HEK293 (cell line): ENCODE measurements at regions not wholly inside any gene's neighbourhood (a gene's known extent, or its start where the extent isn't known, plus 50 kb on each side); places are given as distances from the start of the nearest gene placed in this dataset.

Experiments used
- CTCF ChIA-PET: fragments of 350-600 bp; formaldehyde crosslinking; extraction: SDS; loops from one replicate; lab custom pipeline; 2021; ENCODE audit warnings: antibody characterized with exemption; lab: Yijun Ruan, JAX
- POLR2A ChIA-PET: fragments of 300-600 bp; formaldehyde crosslinking; extraction: SDS; loops from one replicate; lab custom pipeline; 2020; ENCODE audit warnings: antibody characterized with exemption, inconsistent platforms; lab: Yijun Ruan, JAX
- H3K27ac ChIP-seq: fragments of 200-500 bp; sonication (Bioruptor generic); 2 replicates; pipeline ENCODE4 v1.5.1; 2014; ENCODE audit warnings: low read depth, low read length, control low read depth, inconsistent platforms; ENCODE audit errors: extremely low read depth
- H3K36me3 ChIP-seq, 2 experiments: fragments of 200-500 bp in 1 of 2; sonication (Bioruptor generic) in 1 of 2; 1 replicate in 1 of 2; 2 replicates in 1 of 2; pipeline ENCODE4 v1.5.1; 2014 to 2017; ENCODE audit warnings: inconsistent platforms in 2 of 2, low read length in 2 of 2; ENCODE audit not compliant: control insufficient read depth in 2 of 2, insufficient read depth in 1 of 2
- H3K4me1 ChIP-seq: fragments of 200-500 bp; sonication (Bioruptor generic); 2 replicates; pipeline ENCODE4 v1.5.1; 2014; ENCODE audit warnings: mild to moderate bottlenecking, low read length, inconsistent platforms; ENCODE audit not compliant: control insufficient read depth, insufficient read depth
- H3K4me3 ChIP-seq: 2 replicates; pipeline ENCODE4 v1.5.1; 2011; ENCODE audit warnings: low read depth, mild to moderate bottlenecking, control low read depth, low read length, moderate library complexity
- H3K9me3 ChIP-seq: fragments of 200-500 bp; sonication (Bioruptor generic); 2 replicates; pipeline ENCODE4 v1.5.1; 2014; ENCODE audit warnings: low read depth, low read length, inconsistent platforms; ENCODE audit not compliant: control insufficient read depth, insufficient read depth
- ELK4 ChIP-seq: IDR thresholded peaks from 2 replicates; pipeline ENCODE4 v1.6.1; 2011; ENCODE audit warnings: mild to moderate bottlenecking, low read depth, low read length, borderline replicate concordance
- MYNN ChIP-seq: fragments of 450-650 bp; formaldehyde crosslinking; IDR thresholded peaks from 2 replicates; pipeline ENCODE4 v1.5.1; 2016; ENCODE audit warnings: missing biosample characterization, missing genetic modification characterization, borderline replicate concordance
- RBAK ChIP-seq: fragments of 450-650 bp; formaldehyde crosslinking; IDR thresholded peaks from 2 replicates; pipeline ENCODE4 v1.5.1; 2016; ENCODE audit warnings: missing biosample characterization, missing genetic modification characterization
- REST ChIP-seq: fragments of 450-650 bp; formaldehyde crosslinking; IDR thresholded peaks from 2 replicates; pipeline ENCODE4 v1.5.1; 2016; ENCODE audit warnings: missing biosample characterization, missing genetic modification characterization
- SCRT2 ChIP-seq: fragments of 450-650 bp; formaldehyde crosslinking; IDR thresholded peaks from 2 replicates; pipeline ENCODE4 v1.5.1; 2016; ENCODE audit warnings: missing biosample characterization, missing genetic modification characterization
- ZNF335 ChIP-seq: fragments of 450-650 bp; formaldehyde crosslinking; conservative IDR thresholded peaks from 2 replicates; pipeline ENCODE4 v1.5.1; 2016; ENCODE audit warnings: missing biosample characterization, missing genetic modification characterization
- ZNF404 ChIP-seq: fragments of 450-650 bp; formaldehyde crosslinking; IDR thresholded peaks from 2 replicates; pipeline ENCODE4 v1.5.1; 2017; ENCODE audit warnings: missing biosample characterization, missing genetic modification characterization
- ZNF426 ChIP-seq: fragments of 450-650 bp; formaldehyde crosslinking; IDR thresholded peaks from 2 replicates; pipeline ENCODE4 v1.5.1; 2017; ENCODE audit warnings: missing biosample characterization, missing genetic modification characterization, mild to moderate bottlenecking, inconsistent platforms, moderate library complexity
- ZNF433 ChIP-seq: fragments of 450-650 bp; formaldehyde crosslinking; IDR thresholded peaks from 2 replicates; pipeline ENCODE4 v1.5.1; 2016; ENCODE audit warnings: missing biosample characterization, missing genetic modification characterization, low read depth
- ZNF510 ChIP-seq: fragments of 450-650 bp; formaldehyde crosslinking; IDR thresholded peaks from 2 replicates; pipeline ENCODE4 v1.5.1; 2018; ENCODE audit warnings: mild to moderate bottlenecking, missing genetic modification characterization, missing biosample characterization; ENCODE audit not compliant: insufficient replicate concordance
- ZNF514 ChIP-seq: fragments of 450-650 bp; formaldehyde crosslinking; IDR thresholded peaks from 2 replicates; pipeline ENCODE4 v1.5.1; 2016; ENCODE audit warnings: missing biosample characterization, missing genetic modification characterization
- ZNF548 ChIP-seq: fragments of 450-650 bp; formaldehyde crosslinking; IDR thresholded peaks from 2 replicates; pipeline ENCODE4 v1.5.1; 2016; ENCODE audit warnings: missing biosample characterization, missing genetic modification characterization
- ZNF626 ChIP-seq: fragments of 450-650 bp; sonication (Bioruptor Pico); formaldehyde crosslinking; IDR thresholded peaks from 2 replicates; pipeline ENCODE4 v1.5.1; 2018; ENCODE audit warnings: missing biosample characterization, missing genetic modification characterization, inconsistent platforms
- ZNF768 ChIP-seq: fragments of 450-650 bp; formaldehyde crosslinking; IDR thresholded peaks from 2 replicates; pipeline ENCODE4 v1.5.1; 2018; ENCODE audit warnings: missing biosample characterization, mild to moderate bottlenecking, missing genetic modification characterization
- ZNF830 ChIP-seq: fragments of 450-650 bp; IDR thresholded peaks from 2 replicates; pipeline ENCODE4 v1.5.0; 2018; ENCODE audit warnings: missing biosample characterization, missing genetic modification characterization, low read depth, mild to moderate bottlenecking, moderate library complexity
- TF ChIP-seq, protein P1 (sequence below): fragments of 450-650 bp; IDR thresholded peaks from 2 replicates; pipeline ENCODE4 v1.5.1; 2018; ENCODE audit warnings: missing biosample characterization, mild to moderate bottlenecking, missing genetic modification characterization
- TF ChIP-seq, protein P2 (sequence below): fragments of 450-650 bp; formaldehyde crosslinking; IDR thresholded peaks from 2 replicates; pipeline ENCODE4 v1.5.1; 2016; ENCODE audit warnings: missing biosample characterization, missing genetic modification characterization
- TF ChIP-seq, protein P3 (sequence below): fragments of 450-650 bp; formaldehyde crosslinking; IDR thresholded peaks from 2 replicates; pipeline ENCODE4 v1.5.1; 2016; ENCODE audit warnings: missing biosample characterization, missing genetic modification characterization

- POLR2A ChIA-PET, result no interaction called here
- TF ChIP-seq, protein P1, sequence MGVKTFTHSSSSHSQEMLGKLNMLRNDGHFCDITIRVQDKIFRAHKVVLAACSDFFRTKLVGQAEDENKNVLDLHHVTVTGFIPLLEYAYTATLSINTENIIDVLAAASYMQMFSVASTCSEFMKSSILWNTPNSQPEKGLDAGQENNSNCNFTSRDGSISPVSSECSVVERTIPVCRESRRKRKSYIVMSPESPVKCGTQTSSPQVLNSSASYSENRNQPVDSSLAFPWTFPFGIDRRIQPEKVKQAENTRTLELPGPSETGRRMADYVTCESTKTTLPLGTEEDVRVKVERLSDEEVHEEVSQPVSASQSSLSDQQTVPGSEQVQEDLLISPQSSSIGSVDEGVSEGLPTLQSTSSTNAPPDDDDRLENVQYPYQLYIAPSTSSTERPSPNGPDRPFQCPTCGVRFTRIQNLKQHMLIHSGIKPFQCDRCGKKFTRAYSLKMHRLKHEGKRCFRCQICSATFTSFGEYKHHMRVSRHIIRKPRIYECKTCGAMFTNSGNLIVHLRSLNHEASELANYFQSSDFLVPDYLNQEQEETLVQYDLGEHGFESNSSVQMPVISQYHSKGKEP, result no peak
- TF ChIP-seq SCRT2 (tag by site-specific recombination) (no peak), ZNF626 (no peak), RBAK (tag by site-specific recombination) (no peak), ZNF433 (tag by site-specific recombination) (no peak), MYNN (tag by site-specific recombination) (no peak), ELK4 (no peak), ZNF404 (tag by site-specific recombination) (no peak), REST (no peak)
These were observed 438.4 kb downstream of the SIPA1L2 start for GRCh38 chr1:232191560-232191959.

GRCh38 chr1:232188318-232188717, 441.6 kb downstream of the SIPA1L2 start:
- no peaks in the 10 kb centered on the region for H3K4me1 ChIP-seq
- no peak overlapping the region for H3K4me3 ChIP-seq
- H3K27ac ChIP-seq, result no peak overlapping the region
- ChIA-PET POLR2A (no interaction called here), CTCF (interaction anchor here (1.1 kb wide), 1 partner anchor 319 kb away, joined by 3 read pairs; no protein-coding TSS in a partner anchor)
- no peaks in the 10 kb centered on the region for H3K36me3 ChIP-seq
- H3K9me3 ChIP-seq, result no peaks in the 10 kb centered on the region
- TF ChIP-seq ZNF768 (tag by site-specific recombination) (no peak), ZNF510 (tag by site-specific recombination) (no peak), ZNF514 (tag by site-specific recombination) (no peak), REST (no peak), ZNF335 (tag by site-specific recombination) (no peak), ZNF548 (tag by site-specific recombination) (no peak), ZNF830 (tag by site-specific recombination) (no peak), ZNF426 (tag by site-specific recombination) (no peak)
- TF ChIP-seq, protein P2, sequence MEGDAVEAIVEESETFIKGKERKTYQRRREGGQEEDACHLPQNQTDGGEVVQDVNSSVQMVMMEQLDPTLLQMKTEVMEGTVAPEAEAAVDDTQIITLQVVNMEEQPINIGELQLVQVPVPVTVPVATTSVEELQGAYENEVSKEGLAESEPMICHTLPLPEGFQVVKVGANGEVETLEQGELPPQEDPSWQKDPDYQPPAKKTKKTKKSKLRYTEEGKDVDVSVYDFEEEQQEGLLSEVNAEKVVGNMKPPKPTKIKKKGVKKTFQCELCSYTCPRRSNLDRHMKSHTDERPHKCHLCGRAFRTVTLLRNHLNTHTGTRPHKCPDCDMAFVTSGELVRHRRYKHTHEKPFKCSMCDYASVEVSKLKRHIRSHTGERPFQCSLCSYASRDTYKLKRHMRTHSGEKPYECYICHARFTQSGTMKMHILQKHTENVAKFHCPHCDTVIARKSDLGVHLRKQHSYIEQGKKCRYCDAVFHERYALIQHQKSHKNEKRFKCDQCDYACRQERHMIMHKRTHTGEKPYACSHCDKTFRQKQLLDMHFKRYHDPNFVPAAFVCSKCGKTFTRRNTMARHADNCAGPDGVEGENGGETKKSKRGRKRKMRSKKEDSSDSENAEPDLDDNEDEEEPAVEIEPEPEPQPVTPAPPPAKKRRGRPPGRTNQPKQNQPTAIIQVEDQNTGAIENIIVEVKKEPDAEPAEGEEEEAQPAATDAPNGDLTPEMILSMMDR (tag by site-specific recombination), result no peak
- TF ChIP-seq, protein P3, sequence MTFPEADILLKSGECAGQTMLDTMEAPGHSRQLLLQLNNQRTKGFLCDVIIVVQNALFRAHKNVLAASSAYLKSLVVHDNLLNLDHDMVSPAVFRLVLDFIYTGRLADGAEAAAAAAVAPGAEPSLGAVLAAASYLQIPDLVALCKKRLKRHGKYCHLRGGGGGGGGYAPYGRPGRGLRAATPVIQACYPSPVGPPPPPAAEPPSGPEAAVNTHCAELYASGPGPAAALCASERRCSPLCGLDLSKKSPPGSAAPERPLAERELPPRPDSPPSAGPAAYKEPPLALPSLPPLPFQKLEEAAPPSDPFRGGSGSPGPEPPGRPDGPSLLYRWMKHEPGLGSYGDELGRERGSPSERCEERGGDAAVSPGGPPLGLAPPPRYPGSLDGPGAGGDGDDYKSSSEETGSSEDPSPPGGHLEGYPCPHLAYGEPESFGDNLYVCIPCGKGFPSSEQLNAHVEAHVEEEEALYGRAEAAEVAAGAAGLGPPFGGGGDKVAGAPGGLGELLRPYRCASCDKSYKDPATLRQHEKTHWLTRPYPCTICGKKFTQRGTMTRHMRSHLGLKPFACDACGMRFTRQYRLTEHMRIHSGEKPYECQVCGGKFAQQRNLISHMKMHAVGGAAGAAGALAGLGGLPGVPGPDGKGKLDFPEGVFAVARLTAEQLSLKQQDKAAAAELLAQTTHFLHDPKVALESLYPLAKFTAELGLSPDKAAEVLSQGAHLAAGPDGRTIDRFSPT (tag by site-specific recombination), result no peak

More at GRCh38 chr1:232191560-232191959, 438.4 kb downstream of the SIPA1L2 start:
- Histone ChIP-seq H3K27ac (no peak overlapping the region), H3K4me1 (no peaks in the 10 kb centered on the region), H3K9me3 (no peaks in the 10 kb centered on the region), H3K36me3 (no peaks in the 10 kb centered on the region), H3K4me3 (no peak overlapping the region)
- CTCF ChIA-PET, result interaction anchor here (0.8 to 1.0 kb wide), 2 partner anchors 15 to 109 kb away, joined by 3 to 5 read pairs; no protein-coding TSS in a partner anchor
